GM18505 (cell line): ENCODE measurements at regions not wholly inside any gene's neighbourhood (a gene's known extent, or its start where the extent isn't known, plus 50 kb on each side); places are given as distances from the start of the nearest gene placed in this dataset.
"Not testable (repeated sequence)": the region's sequence is repeated elsewhere in the genome, so short reads cannot be mapped to it uniquely, and the experiment has no call there.

Source experiments
- ATAC-seq: cut with Tn5 transposase; IDR thresholded peaks from one replicate; pipeline ENCODE4 v1.9.1; 2021; ENCODE audit not compliant: unreplicated experiment
- POLR2A ChIP-seq: IDR thresholded peaks from 4 replicates; pipeline ENCODE4 v1.6.1; 2011; ENCODE audit warnings: borderline replicate concordance; ENCODE audit not compliant: insufficient read depth, insufficient read length; ENCODE audit errors: extremely low read depth

DNA sequence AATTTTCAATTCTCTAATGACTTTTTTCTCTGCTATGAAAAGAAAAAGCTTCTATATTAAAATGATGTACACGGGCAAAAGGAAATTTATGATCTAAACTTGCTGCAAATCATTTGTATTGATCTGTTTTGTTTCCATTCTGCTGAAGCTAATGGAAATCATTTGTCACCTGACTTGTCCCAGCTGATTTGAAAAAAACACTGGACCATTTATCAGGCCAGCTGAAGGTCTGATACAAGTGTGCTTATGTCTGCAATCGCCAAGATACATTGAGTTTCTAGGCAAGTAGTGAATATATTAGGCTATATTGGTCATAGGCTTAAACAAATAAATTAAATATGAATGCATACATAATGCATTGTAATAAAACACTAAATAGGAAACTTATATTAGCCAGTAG is 1309.7 kb downstream of the REEP3 start:
- no peak for ATAC-seq

DNA sequence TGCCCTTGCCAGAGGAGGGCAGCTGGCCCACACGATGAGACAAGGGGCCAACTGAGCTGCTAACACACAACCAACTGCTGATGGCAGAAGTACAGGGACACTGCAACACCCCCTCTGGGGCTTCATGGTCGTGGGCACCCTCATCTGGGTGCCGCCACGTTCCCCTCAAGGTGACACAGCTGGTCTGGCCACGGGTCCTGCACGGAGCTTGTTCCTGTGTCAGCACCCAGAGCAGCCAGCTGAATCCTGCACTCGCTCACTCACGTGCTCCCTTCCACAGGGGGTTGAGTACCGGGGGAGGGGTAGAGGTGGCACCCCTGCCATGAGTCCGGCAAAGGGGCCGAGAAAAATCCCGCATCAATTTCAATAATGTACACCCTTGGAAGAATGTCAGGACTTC is 1319.1 kb downstream of the REEP3 start:
- no peak for ATAC-seq
- no peak for TF ChIP-seq POLR2A

More for the DNA sequence above, 1309.7 kb downstream of the REEP3 start:
- TF ChIP-seq POLR2A = no peak

DNA sequence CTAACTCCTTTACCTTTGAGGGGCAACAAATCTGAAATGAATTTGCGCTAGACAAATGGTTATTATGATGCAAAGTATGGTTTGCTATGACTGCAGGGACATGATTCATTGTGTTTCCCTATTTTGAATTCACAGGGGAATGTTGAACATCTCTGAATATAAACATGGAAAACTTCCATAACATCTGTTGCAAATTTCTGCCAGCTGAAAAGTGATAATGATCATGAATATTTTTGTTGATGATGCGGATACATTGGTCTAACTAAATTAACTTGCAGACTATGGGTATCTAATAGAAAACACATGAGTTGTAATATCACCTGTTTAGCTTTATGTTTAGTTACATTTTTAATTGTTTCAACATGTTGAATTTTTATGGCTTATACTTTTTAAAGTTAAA is 1325.5 kb downstream of the REEP3 start:
- ATAC-seq = no peak
- TF ChIP-seq POLR2A = no peak

DNA sequence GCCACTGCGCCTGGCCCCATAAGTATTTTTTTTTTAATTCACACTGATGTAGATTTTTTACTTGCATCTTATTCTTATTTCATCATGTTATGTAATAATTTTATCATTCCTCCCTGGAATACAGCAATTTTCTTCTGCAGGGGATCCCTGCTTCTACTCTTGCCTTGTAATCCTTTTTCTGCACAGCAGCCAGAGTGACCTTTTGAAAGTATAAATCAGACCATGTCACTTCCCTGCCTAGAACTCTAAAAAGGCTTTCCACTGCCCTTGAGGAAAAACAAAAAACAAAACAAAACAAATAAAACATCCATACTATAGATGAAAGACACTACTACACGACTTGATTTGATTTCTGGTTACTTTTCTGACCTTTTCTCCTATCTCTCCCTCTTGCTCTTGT is 1334.7 kb downstream of the REEP3 start:
- ATAC-seq = no peak
- TF ChIP-seq POLR2A = no peak

DNA sequence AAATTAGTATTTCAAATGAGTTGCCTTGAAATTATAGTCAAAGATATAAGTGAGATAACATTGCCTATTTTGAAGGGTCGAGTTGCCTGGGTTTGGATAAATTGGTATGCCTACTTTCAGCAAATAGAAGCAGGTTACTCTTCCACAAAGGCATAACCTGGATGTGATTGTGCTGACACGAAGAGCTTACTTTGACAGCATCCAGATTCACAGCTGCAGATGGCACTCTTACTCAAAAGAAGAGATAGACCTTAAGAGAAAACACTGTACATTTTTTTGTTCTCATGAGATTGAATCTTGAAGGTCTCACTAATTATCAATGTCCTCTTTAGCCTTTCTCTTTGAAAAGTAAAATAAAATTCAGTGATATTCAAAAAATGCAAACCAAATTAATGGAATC is 1338.7 kb downstream of the REEP3 start:
- no peak for TF ChIP-seq POLR2A
- no peak for ATAC-seq

DNA sequence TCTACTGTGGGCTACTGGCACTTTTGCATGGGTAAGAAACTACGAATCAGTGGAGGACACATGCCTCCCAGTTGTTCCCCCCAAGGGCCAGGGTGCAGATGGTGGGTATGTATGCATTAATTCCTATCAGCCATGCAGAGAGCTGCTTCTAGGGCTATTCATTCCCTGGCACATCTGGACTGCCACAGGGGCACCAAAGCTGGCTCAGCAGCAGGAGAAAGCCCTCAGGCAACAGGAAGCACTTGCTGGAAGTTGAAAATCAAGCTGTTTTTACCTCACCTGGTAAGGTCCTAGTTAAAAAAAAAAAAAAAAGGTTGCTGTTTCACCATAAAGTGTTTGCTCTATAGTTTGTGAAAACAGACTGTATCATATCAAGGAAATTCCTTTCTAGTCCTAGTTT is 1342.6 kb downstream of the REEP3 start:
- no peak for TF ChIP-seq POLR2A
- no peak for ATAC-seq

DNA sequence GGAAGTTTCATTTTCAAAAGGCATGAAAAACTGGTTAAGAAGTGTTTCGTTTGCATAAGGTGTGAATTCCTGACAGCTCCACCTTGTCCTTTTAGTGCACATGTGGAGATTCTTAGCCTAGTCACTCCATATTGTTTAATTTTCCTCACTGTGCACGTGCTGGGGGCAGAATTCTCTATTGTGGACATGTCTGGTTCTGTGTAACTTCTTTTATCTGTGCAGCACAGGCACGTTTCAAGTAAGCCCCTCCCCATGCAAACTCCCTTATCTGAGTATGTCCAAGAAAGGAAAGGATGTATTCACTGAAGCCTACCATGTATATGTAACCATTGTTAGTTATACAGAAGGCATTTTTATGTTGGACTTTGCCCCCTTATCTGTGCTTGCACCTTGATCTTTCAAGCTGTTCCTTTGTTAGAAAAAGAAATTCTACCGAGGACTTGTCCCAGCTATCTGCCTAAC is 1346.3 kb downstream of the REEP3 start:
- ATAC-seq = no peak
- TF ChIP-seq POLR2A = no peak

DNA sequence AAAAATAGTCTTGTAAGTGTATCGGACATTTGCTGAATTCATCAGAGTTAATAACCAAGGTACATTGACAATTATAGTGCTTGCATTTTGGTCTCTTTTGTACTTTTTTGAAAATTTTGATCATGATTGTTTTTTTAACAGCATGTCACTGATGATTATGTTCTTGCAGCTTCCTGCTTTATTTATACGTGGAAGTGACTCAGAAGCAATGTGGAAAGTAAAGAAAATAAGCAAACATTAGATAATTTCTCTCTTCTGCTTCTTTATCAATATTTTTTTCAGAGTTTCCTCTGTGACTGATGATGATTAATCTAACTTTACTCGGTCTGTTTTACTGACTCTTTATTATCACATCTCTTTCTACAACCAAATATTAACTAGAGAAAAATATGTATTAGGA is 1351.9 kb downstream of the REEP3 start:
- ATAC-seq = no peak
- no peak for TF ChIP-seq POLR2A

DNA sequence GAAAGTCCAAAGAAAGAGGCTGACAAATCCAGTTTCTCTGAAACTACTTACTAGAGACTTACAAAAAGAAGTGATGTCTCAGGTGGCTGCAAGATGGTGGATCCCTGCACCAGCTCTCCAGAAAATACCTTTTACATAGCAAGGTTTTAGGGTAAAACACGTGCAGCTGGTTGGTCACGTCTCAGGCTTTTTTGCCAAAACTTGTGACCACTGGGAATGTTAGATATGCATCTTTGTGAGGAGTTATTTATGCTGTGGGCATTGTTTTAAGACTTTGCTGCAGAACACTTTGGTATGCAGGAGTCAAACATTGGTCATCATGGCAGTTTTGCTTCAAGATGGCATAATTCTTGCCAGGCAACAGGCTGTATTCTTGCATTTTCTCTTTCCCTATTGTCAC is 1352.8 kb downstream of the REEP3 start:
- ATAC-seq = no peak
- TF ChIP-seq POLR2A = no peak

DNA sequence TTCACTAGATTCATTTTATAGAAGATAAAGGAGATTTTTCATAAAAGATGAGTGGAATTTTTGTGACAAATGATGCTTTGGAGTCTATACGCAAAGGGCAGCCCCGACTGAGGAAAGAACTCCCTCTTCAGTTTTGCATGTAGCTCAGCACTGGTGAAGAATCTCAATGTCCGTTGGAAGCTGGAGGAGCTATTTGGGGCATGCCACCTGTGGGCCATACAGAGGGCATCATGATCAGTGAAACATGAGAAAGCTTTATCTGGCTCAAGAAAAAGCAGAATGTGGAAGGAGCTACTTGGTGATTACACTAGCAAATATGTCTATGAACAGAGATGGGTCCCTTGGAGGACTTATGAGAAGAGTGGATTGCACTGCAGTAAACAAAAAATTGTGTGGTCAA is 1359.3 kb downstream of the REEP3 start:
- no peak for TF ChIP-seq POLR2A
- no peak for ATAC-seq

DNA sequence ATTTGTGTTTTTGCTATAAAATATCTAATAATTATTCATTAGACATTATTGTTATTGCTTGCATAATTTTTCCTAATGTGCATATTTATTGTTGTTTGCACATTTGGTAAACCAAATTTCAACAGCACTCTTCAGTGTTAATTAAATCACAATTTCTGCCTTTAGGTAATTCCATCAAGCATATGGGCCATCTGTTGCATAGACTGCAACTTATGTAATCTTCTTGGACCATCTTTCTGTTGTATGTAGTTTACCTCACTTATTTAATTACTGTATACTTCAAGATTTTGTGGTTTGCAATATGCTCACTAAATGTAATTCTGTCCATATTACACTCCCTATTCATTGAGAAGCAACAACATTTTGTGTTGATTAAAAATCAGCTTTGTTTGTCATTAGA is 1360.1 kb downstream of the REEP3 start:
- no peak for ATAC-seq
- TF ChIP-seq POLR2A = no peak

DNA sequence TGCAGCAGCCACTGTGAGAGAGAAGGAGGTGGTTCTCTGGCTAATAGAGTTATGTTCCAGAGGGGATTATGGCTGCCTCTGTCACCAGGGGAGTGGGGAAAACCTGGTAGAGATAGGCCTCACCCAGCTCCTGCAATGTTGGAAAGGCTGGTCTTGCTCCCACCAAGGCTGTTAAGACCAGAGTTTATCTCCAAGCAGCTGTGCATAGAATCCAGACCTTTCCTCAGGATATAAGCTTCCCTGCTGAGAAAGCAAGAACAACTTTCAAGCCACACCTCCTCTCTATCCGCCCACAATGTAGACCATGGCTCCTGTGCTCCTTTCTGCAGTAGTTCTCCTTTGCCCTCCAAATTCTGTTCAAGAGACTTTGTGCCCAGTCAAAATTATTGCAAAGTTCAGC is 1375.4 kb downstream of the REEP3 start:
- ATAC-seq = no peak
- no peak for TF ChIP-seq POLR2A

DNA sequence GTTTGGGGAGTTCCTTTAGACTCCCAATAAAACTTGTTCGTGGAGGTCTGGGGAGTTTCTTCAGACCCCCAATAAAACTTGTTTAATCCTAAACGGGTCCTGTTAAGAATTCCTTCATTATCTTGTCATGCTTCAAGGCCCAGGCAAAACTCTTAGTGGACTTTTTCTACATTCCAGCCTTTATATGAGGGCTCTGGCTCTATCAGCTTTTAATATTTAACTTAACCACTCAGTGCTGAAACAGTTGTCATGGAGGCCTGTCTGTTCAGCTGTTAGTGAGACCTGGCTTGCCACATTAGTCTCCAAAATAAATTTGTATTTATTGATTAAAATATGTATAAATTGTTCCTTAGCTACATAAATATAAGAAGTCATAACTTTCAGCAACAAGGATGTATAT is 1385.1 kb downstream of the REEP3 start:
- not testable (repeated sequence) for ATAC-seq

DNA sequence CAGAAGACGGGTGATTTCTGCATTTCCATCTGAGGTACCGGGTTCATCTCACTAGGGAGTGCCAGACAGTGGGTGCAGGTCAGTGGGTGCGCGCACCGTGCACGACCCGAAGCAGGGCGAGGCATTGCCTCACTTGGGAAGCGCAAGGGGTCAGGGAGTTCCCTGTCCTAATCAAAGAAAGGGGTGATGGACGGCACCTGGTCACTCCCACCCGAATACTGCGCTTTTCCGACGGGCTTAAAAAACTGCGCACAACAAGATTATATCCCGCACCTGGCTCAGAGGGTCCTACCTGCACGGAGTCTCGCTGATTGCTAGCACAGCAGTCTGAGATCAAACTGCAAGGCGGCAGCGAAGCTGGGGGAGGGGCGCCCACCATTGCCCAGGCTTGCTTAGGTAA is 1403.1 kb downstream of the REEP3 start:
- ATAC-seq = not testable (repeated sequence)

DNA sequence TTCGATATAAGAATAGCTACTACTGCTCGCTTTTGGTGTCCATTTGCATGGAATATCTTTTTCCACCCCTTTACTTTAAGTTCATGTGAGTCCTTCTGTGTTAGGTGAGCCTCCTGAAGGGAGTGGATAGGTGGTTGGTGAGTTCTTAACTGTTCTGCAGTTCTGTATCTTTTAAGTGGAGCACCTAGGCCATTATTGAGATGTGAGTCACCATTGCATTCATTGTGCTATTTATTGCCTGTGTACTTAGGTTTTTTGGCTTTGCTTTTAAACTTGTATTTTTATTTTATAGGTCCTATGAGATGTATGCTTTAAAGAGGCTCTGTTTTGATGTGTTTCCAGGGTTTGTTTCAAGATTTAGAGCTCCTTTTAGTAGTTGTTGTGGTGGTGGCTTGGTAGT is 1430.8 kb downstream of the REEP3 start:
- no peak for TF ChIP-seq POLR2A
- no peak for ATAC-seq
